ENCODE measurements at regions not wholly inside any gene's neighbourhood (a gene's known extent, or its start where the extent isn't known, plus 50 kb on each side); places are given as distances from the start of the nearest gene placed in this dataset.

DNA sequence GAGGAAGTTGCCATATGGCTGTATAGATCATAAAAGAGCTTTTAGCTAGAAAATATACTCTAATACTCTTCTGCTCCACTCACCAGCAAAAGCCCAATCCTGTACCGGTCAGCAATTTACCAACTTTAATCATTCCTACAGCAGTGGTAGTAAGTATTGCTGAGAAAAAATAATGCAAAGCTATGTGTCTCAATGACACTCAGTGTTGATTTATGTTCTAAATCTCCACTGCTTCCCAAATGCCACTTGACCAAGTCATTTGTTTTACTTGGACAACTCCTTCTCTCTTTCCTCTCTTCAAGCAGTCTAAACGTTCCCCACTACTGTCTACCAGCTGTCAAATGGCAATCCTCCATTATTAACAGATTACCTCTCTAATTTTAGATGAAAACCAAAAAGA, 201.8 kb upstream of the GK2 start:
- Histone ChIP-seq H3K27me3 (ENCODE audit: control insufficient read depth in 2 of 2, insufficient read depth in 2 of 2, low read length in 2 of 2) (peaks cover 1 to 2% of the 10 kb centered on the region in 2 experiments), H3K4me1 (ENCODE audit: control insufficient read depth, extremely low read depth, insufficient read depth, low read length) (no peaks in the 10 kb centered on the region), H3K9me3 (replicated peaks; ENCODE audit: control insufficient read depth, insufficient read depth, low read length) (no peaks in the 10 kb centered on the region), H3K27ac (ENCODE audit: insufficient read depth, low read depth, low read length) (no peak overlapping the region), H3K36me3 (ENCODE audit: control insufficient read depth in 2 of 2, extremely low read depth in 1 of 2, insufficient read depth in 2 of 2, low read length in 2 of 2) (no peaks in the 10 kb centered on the region), H3K4me2 (ENCODE audit: insufficient read depth, low read length) (no peak overlapping the region), H3K9ac (replicated peaks; ENCODE audit: extremely low read depth, insufficient read depth, low read length) (no peak overlapping the region), H2AFZ (ENCODE audit: low read depth, low read length) (no peak overlapping the region), H3K9me1 (replicated peaks; ENCODE audit: control insufficient read depth, extremely low read depth, insufficient read depth, low read length) (no peaks in the 10 kb centered on the region), H3K4me3 (replicated peaks in 1 of 3; ENCODE audit: insufficient read depth in 1 of 3, low read depth in 1 of 3, low read length in 3 of 3) (no peak overlapping the region), H3K79me2 (ENCODE audit: control insufficient read depth, insufficient read depth, low read length) (no peaks in the 10 kb centered on the region), H4K20me1 (replicated peaks; ENCODE audit: control insufficient read depth, extremely low read depth, insufficient read depth, low read length) (no peaks in the 10 kb centered on the region)
- CTCF ChIA-PET, result interaction anchor here (1.9 kb wide), 1 partner anchor 22 kb away, joined by 5 read pairs; no protein-coding TSS in a partner anchor
- intact Hi-C loops (cut with micrococcal nuclease), result no loop called here
- no peak for DNase-seq (ENCODE audit: low read depth, low spot score)
- TF ChIP-seq GATA2 (IDR thresholded peaks at IDR 0.05; ENCODE audit: insufficient read depth, insufficient read length, low read depth, low read length) (no peak), POLR2AphosphoS5 (IDR thresholded peaks at IDR 0.05; ENCODE audit: insufficient read depth, low read depth, low read length) (no peak), JUN (IDR thresholded peaks at IDR 0.05; ENCODE audit: borderline replicate concordance, insufficient read depth, insufficient read length, low read depth) (no peak), FOS (IDR thresholded peaks at IDR 0.05; ENCODE audit: borderline replicate concordance, insufficient read depth, low read length) (no peak), MYC (IDR thresholded peaks at IDR 0.05; ENCODE audit: low read depth, low read length) (no peak), POLR2A (IDR thresholded peaks at IDR 0.05; ENCODE audit: low read depth, low read length) (no peak), EZH2 (IDR thresholded peaks at IDR 0.05; ENCODE audit: borderline replicate concordance, low read depth, low read length, severe bottlenecking) (no peak)
- TF ChIP-seq, protein P1, sequence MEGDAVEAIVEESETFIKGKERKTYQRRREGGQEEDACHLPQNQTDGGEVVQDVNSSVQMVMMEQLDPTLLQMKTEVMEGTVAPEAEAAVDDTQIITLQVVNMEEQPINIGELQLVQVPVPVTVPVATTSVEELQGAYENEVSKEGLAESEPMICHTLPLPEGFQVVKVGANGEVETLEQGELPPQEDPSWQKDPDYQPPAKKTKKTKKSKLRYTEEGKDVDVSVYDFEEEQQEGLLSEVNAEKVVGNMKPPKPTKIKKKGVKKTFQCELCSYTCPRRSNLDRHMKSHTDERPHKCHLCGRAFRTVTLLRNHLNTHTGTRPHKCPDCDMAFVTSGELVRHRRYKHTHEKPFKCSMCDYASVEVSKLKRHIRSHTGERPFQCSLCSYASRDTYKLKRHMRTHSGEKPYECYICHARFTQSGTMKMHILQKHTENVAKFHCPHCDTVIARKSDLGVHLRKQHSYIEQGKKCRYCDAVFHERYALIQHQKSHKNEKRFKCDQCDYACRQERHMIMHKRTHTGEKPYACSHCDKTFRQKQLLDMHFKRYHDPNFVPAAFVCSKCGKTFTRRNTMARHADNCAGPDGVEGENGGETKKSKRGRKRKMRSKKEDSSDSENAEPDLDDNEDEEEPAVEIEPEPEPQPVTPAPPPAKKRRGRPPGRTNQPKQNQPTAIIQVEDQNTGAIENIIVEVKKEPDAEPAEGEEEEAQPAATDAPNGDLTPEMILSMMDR (IDR thresholded peaks at IDR 0.05; ENCODE audit: extremely low read depth in 1 of 2, insufficient read depth in 1 of 2, low read depth in 1 of 2, low read length in 2 of 2), result no peak
- TF ChIP-seq, protein P2, sequence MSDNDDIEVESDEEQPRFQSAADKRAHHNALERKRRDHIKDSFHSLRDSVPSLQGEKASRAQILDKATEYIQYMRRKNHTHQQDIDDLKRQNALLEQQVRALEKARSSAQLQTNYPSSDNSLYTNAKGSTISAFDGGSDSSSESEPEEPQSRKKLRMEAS (IDR thresholded peaks at IDR 0.05; ENCODE audit: insufficient read depth, insufficient read length), result no peak
- no TSS peak for BruUV-seq (replicated peaks)
- dilution Hi-C loops (cut with MboI; ENCODE audit: extremely low pct_ligation_motif_present, low sequenced_read_pairs), result no loop called here
- no peak for FAIRE-seq
- POLR2A ChIA-PET, result no interaction called here
